Ishikawa (cell line): ENCODE measurements at regions not wholly inside any gene's neighbourhood (a gene's known extent, or its start where the extent isn't known, plus 50 kb on each side); places are given as distances from the start of the nearest gene placed in this dataset.

Experiments used
- CEBPB ChIP-seq: IDR thresholded peaks from 2 replicates; pipeline ENCODE4 v1.6.1; 2012
- CREB1 ChIP-seq: IDR thresholded peaks from 2 replicates; pipeline ENCODE4 v1.6.1; 2012; ENCODE audit warnings: low read depth
- EGR1 ChIP-seq: IDR thresholded peaks from 2 replicates; pipeline ENCODE4 v1.6.1; 2012
- EP300 ChIP-seq: IDR thresholded peaks from 2 replicates; pipeline ENCODE4 v1.6.1; 2012; ENCODE audit warnings: borderline replicate concordance
- FOXM1 ChIP-seq: IDR thresholded peaks from 2 replicates; pipeline ENCODE4 v1.6.1; 2012; ENCODE audit warnings: low read depth, borderline replicate concordance
- MAX ChIP-seq: IDR thresholded peaks from 2 replicates; pipeline ENCODE4 v1.6.1; 2012
- NFIC ChIP-seq: IDR thresholded peaks from 2 replicates; pipeline ENCODE4 v1.6.1; 2012
- RAD21 ChIP-seq: IDR thresholded peaks from 2 replicates; pipeline ENCODE4 v1.6.1; 2012; ENCODE audit warnings: low read depth
- TAF1 ChIP-seq: IDR thresholded peaks from 2 replicates; pipeline ENCODE4 v1.6.1; 2012; ENCODE audit warnings: low read depth, mild to moderate bottlenecking
- TCF12 ChIP-seq: IDR thresholded peaks from 2 replicates; pipeline ENCODE4 v1.6.1; 2012; ENCODE audit warnings: low read depth
- TEAD4 ChIP-seq: IDR thresholded peaks from 2 replicates; pipeline ENCODE4 v1.6.1; 2012
- USF1 ChIP-seq: IDR thresholded peaks from 2 replicates; pipeline ENCODE4 v1.6.1; 2012
- YY1 ChIP-seq: IDR thresholded peaks from 2 replicates; pipeline ENCODE4 v1.6.1; 2012; ENCODE audit warnings: low read depth
- ZBTB7A ChIP-seq: IDR thresholded peaks from 2 replicates; pipeline ENCODE4 v1.6.1; 2012; ENCODE audit warnings: low read depth
- TF ChIP-seq, protein P1 (sequence below): IDR thresholded peaks from 2 replicates; pipeline ENCODE4 v1.6.1; 2012; ENCODE audit warnings: low read depth, mild to moderate bottlenecking

- TF ChIP-seq ZBTB7A: no peak
- no peak for TF ChIP-seq USF1
- TF ChIP-seq NFIC: no peak
- TF ChIP-seq TCF12: no peak
- no peak for TF ChIP-seq YY1
- no peak for TF ChIP-seq EGR1
- TF ChIP-seq FOXM1: no peak
These were observed 200.6 kb upstream of the IRX1 start for GRCh38 chr5:3394891-3395599.

- no peak for TF ChIP-seq CEBPB
- no peak for TF ChIP-seq EP300
- TF ChIP-seq FOXM1: no peak
- no peak for TF ChIP-seq TEAD4
- TF ChIP-seq RAD21: no peak
- TF ChIP-seq USF1: no peak
- TF ChIP-seq MAX: no peak
These were observed 201.6 kb upstream of the IRX1 start for GRCh38 chr5:3393920-3394597.

DNA sequence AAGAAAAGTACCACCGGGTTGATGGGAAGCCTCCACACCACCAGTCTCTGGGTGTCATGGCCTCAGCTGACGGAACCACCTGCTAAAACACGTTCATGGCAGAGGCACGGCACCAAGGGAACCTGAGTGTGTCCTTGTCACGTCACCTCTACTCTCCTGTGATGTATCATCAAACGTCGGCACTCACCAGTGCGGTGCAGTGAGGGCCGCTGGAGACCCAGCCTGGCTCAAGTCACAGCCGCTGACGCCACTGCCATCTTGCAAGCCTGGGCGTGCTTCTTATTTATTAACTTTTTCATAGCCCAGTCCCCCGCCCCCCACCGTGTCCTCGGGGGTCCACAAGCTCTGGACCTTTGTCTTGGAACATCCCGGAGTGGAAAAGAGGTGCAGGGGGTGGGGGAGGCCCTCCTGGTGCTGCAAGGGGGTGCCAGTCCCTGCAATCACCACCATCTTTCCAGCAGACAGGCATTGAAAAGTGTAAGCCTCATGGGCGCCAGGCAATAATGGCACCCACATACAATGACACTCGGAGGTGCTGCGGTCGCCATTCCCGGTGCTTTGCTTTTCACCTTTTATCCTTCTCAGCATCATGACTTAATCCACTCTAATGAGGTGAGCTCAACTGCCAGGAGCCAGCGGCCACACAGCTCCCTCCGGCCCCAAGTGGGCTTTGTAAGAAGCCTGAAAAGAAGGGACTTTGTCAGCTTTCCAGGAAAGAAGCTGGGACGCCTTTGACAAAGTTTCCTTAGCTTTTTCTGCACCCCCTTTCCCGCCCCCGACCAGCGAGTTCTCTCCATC is 202.3 kb upstream of the IRX1 start:
- TF ChIP-seq RAD21 (no peak), NFIC (no peak), EP300 (no peak), TEAD4 (no peak), CEBPB (no peak), FOXM1 (no peak), MAX (no peak), EGR1 (no peak), ZBTB7A (no peak), YY1 (no peak), TCF12 (no peak), TAF1 (no peak), CREB1 (no peak), USF1 (no peak)
- TF ChIP-seq, protein P1, sequence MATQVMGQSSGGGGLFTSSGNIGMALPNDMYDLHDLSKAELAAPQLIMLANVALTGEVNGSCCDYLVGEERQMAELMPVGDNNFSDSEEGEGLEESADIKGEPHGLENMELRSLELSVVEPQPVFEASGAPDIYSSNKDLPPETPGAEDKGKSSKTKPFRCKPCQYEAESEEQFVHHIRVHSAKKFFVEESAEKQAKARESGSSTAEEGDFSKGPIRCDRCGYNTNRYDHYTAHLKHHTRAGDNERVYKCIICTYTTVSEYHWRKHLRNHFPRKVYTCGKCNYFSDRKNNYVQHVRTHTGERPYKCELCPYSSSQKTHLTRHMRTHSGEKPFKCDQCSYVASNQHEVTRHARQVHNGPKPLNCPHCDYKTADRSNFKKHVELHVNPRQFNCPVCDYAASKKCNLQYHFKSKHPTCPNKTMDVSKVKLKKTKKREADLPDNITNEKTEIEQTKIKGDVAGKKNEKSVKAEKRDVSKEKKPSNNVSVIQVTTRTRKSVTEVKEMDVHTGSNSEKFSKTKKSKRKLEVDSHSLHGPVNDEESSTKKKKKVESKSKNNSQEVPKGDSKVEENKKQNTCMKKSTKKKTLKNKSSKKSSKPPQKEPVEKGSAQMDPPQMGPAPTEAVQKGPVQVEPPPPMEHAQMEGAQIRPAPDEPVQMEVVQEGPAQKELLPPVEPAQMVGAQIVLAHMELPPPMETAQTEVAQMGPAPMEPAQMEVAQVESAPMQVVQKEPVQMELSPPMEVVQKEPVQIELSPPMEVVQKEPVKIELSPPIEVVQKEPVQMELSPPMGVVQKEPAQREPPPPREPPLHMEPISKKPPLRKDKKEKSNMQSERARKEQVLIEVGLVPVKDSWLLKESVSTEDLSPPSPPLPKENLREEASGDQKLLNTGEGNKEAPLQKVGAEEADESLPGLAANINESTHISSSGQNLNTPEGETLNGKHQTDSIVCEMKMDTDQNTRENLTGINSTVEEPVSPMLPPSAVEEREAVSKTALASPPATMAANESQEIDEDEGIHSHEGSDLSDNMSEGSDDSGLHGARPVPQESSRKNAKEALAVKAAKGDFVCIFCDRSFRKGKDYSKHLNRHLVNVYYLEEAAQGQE: no peak

GRCh38 chr5:3392306-3392939 is 203.2 kb upstream of the IRX1 start:
- TF ChIP-seq RAD21 (no peak), FOXM1 (no peak), CEBPB (no peak), YY1 (no peak), TCF12 (no peak), TAF1 (no peak), USF1 (no peak), EP300 (no peak), EGR1 (no peak), TEAD4 (no peak), CREB1 (no peak), NFIC (no peak), MAX (no peak), ZBTB7A (no peak)
- TF ChIP-seq, protein P1: no peak
